ENCODE measurements at regions not wholly inside any gene's neighbourhood (a gene's known extent, or its start where the extent isn't known, plus 50 kb on each side); places are given as distances from the start of the nearest gene placed in this dataset.

GRCh38 chr17:71163813-71164122 is 957.1 kb upstream of the SOX9 start:
- TF ChIP-seq CTCF (IDR thresholded peaks at IDR 0.05), result no peak
- Mint-ChIP-seq H3K27me3 (peaks cover 3% of the 10 kb centered on the region), H3K36me3 (ENCODE audit: low read depth) (no peaks in the 10 kb centered on the region), H3K9me3 (no peaks in the 10 kb centered on the region), H3K27ac (no peak overlapping the region), H3K4me3 (no peak overlapping the region), H3K4me1 (ENCODE audit: low read depth) (no peaks in the 10 kb centered on the region)
- POLR2A ChIA-PET, result no interaction called here
- intact Hi-C loops (cut with micrococcal nuclease), result no loop called here
- CTCF ChIA-PET, result no interaction called here
- DNase-seq (no peak), ATAC-seq (no peak)

- DNase-seq (no peak), ATAC-seq (no peak)
- H3K4me3 Mint-ChIP-seq, result no peak overlapping the region
- H3K4me1 Mint-ChIP-seq (ENCODE audit: low read depth), result no peaks in the 10 kb centered on the region
- H3K27me3 Mint-ChIP-seq, result peaks cover 3% of the 10 kb centered on the region
- TF ChIP-seq CTCF (IDR thresholded peaks at IDR 0.05), result no peak
- CTCF ChIA-PET, result no interaction called here
- H3K27ac Mint-ChIP-seq, result no peak overlapping the region
- no peaks in the 10 kb centered on the region for H3K9me3 Mint-ChIP-seq
- POLR2A ChIA-PET, result no interaction called here
- no peaks in the 10 kb centered on the region for H3K36me3 Mint-ChIP-seq (ENCODE audit: low read depth)
- intact Hi-C loops (cut with micrococcal nuclease), result no loop called here
Observed at GRCh38 chr17:71164561-71164960, 956.3 kb upstream of the SOX9 start.

- ChIA-PET CTCF (no interaction called here), POLR2A (no interaction called here)
- ATAC-seq, result no peak
Observed at GRCh38 chr17:71166311-71166710, 954.5 kb upstream of the SOX9 start.

GRCh38 chr17:71168053-71168741 is 952.6 kb upstream of the SOX9 start:
- Mint-ChIP-seq H3K27me3 (no peaks in the 10 kb centered on the region), H3K36me3 (ENCODE audit: low read depth) (no peaks in the 10 kb centered on the region), H3K4me3 (no peak overlapping the region), H3K9me3 (peaks cover 2% of the 10 kb centered on the region), H3K27ac (no peak overlapping the region), H3K4me1 (ENCODE audit: low read depth) (no peaks in the 10 kb centered on the region)
- TF ChIP-seq CTCF (IDR thresholded peaks at IDR 0.05), result no peak
- ATAC-seq (no peak), DNase-seq (no peak)
- intact Hi-C loops (cut with micrococcal nuclease), result no loop called here
- ChIA-PET CTCF (no interaction called here), POLR2A (no interaction called here)

More at GRCh38 chr17:71166311-71166710, 954.5 kb upstream of the SOX9 start:
- intact Hi-C loops (cut with micrococcal nuclease), result no loop called here
- TF ChIP-seq CTCF (IDR thresholded peaks at IDR 0.05), result no peak
- H3K36me3 Mint-ChIP-seq (ENCODE audit: low read depth), result no peaks in the 10 kb centered on the region
- no peaks in the 10 kb centered on the region for H3K4me1 Mint-ChIP-seq (ENCODE audit: low read depth)
- H3K4me3 Mint-ChIP-seq, result no peak overlapping the region
- no peaks in the 10 kb centered on the region for H3K9me3 Mint-ChIP-seq
- DNase-seq, result no peak
- H3K27me3 Mint-ChIP-seq, result peaks cover 2% of the 10 kb centered on the region
- no peak overlapping the region for H3K27ac Mint-ChIP-seq

GRCh38 chr17:71170070-71170469 is 950.8 kb upstream of the SOX9 start:
- H3K27me3 Mint-ChIP-seq, result no peaks in the 10 kb centered on the region
- no peaks in the 10 kb centered on the region for H3K4me1 Mint-ChIP-seq (ENCODE audit: low read depth)
- ChIA-PET CTCF (no interaction called here), POLR2A (no interaction called here)
- no peak for TF ChIP-seq CTCF (IDR thresholded peaks at IDR 0.05)
- no peaks in the 10 kb centered on the region for H3K36me3 Mint-ChIP-seq (ENCODE audit: low read depth)
- peaks cover 2% of the 10 kb centered on the region for H3K9me3 Mint-ChIP-seq
- DNase-seq (no peak), ATAC-seq (no peak)
- H3K4me3 Mint-ChIP-seq, result no peak overlapping the region
- no peak overlapping the region for H3K27ac Mint-ChIP-seq
- intact Hi-C loops (cut with micrococcal nuclease), result no loop called here

All from activated CD8-positive, alpha-beta T cell treated with anti-CD3 and anti-CD28 coated beads for 36 hours (primary cell).